Tibial nerve (tissue), 4 donors: ENCODE measurements at regions not wholly inside any gene's neighbourhood (a gene's known extent, or its start where the extent isn't known, plus 50 kb on each side); places are given as distances from the start of the nearest gene placed in this dataset.

ENCODE experiments used
- DNase-seq, 2 donors: peaks; one replicate each; pipeline ENCODE4 v3.0.0-alpha.2; 2019; ENCODE audit warnings: low spot score in 2 of 2
- H3K27ac ChIP-seq, 4 donors: fragments of 200-600 bp; sonication (generic) in 3 of 4; one replicate each; pipeline ENCODE4 v1.5.1; 2017 to 2019; ENCODE audit warnings: mild to moderate bottlenecking in 1 of 4
- H3K27me3 ChIP-seq, 2 donors: fragments of 200-600 bp; sonication (generic) in 1 of 2; one replicate each; pipeline versions ENCODE4 v1.5.1 to v1.6.0; 2017 to 2019
- H3K36me3 ChIP-seq, 3 donors: fragments of 200-600 bp; sonication (generic); one replicate each; pipeline ENCODE4 v1.5.1; 2018 to 2019
- H3K4me1 ChIP-seq, 4 donors: fragments of 200-600 bp; sonication (generic) in 3 of 4; one replicate each; pipeline ENCODE4 v1.5.1; 2017 to 2019
- H3K4me3 ChIP-seq, 4 donors: fragments of 200-600 bp; sonication (generic) in 3 of 4; one replicate each; pipeline ENCODE4 v1.5.1; 2017 to 2019; ENCODE audit warnings: mild to moderate bottlenecking in 1 of 4, moderate library complexity in 1 of 4
- H3K9me3 ChIP-seq, 4 donors: fragments of 200-600 bp; sonication (generic) in 3 of 4; one replicate each; pipeline ENCODE4 v1.5.1; 2017 to 2019
- CTCF ChIP-seq, 5 experiments: fragments of 200-600 bp in 3 of 5; fragments of 450-650 bp in 2 of 5; sonication (generic) in 3 of 5; IDR thresholded peaks; one replicate each; pipeline ENCODE4 v1.5.1; 2016 to 2019; ENCODE audit warnings: antibody characterized with exemption in 5 of 5, mild to moderate bottlenecking in 3 of 5, moderate library complexity in 2 of 5
- EP300 ChIP-seq, 2 donors: sonication (generic); formaldehyde crosslinking; IDR thresholded peaks; one replicate each; pipeline ENCODE4 v1.6.1; 2017; ENCODE audit warnings: antibody characterized with exemption in 2 of 2, mild to moderate bottlenecking in 1 of 2
- POLR2A ChIP-seq, 2 donors: fragments of 450-650 bp; IDR thresholded peaks; one replicate each; pipeline ENCODE4 v1.6.1; 2017; ENCODE audit warnings: antibody characterized with exemption in 2 of 2, mild to moderate bottlenecking in 2 of 2, moderate library complexity in 2 of 2
- WGBS, 2 donors: methylation state at CpG; one replicate each; pipeline ENCODE4 v1.1.5; 2018; 5-methylcytosine and 5-hydroxymethylcytosine counted together

- Histone ChIP-seq H3K36me3 (no peaks in the 10 kb centered on the region), H3K27ac (no peak overlapping the region), H3K27me3 (no peaks in the 10 kb centered on the region), H3K9me3 (peaks cover 0 to 10% (median 0%) of the 10 kb centered on the region in 4 donors), H3K4me3 (no peak overlapping the region), H3K4me1 (no peaks in the 10 kb centered on the region)
- 50 to 88% methylated on average over 1 of the region's 1 CpG for WGBS, 2 donors
- TF ChIP-seq EP300 (IDR thresholded peaks at IDR 0.05) (no peak), POLR2A (IDR thresholded peaks at IDR 0.05) (no peak), CTCF (IDR thresholded peaks at IDR 0.05) (no peak)
- no peak for DNase-seq
Observed at GRCh38 chr11:133738624-133739023, 106.7 kb downstream of the SPATA19 start.

GRCh38 chr11:133733631-133734030, 111.7 kb downstream of the SPATA19 start:
- no peaks in the 10 kb centered on the region for H3K36me3 ChIP-seq
- no peak overlapping the region for H3K27ac ChIP-seq
- no peak overlapping the region for H3K4me3 ChIP-seq
- no peak for TF ChIP-seq CTCF (IDR thresholded peaks at IDR 0.05)
- TF ChIP-seq EP300 (IDR thresholded peaks at IDR 0.05): no peak
- TF ChIP-seq POLR2A (IDR thresholded peaks at IDR 0.05): no peak
- DNase-seq: no peak
- H3K9me3 ChIP-seq: peaks cover 0 to 7% (median 0%) of the 10 kb centered on the region in 4 donors
- no peaks in the 10 kb centered on the region for H3K27me3 ChIP-seq
- no peaks in the 10 kb centered on the region for H3K4me1 ChIP-seq
- WGBS, 2 donors: 82 to 88% methylated on average over 6 of the region's 6 CpGs

- H3K27me3 ChIP-seq: no peaks in the 10 kb centered on the region
- WGBS, 2 donors: 82 to 89% methylated on average over 10 of the region's 10 CpGs
- no peaks in the 10 kb centered on the region for H3K4me1 ChIP-seq
- no peak for TF ChIP-seq EP300 (IDR thresholded peaks at IDR 0.05)
- DNase-seq: no peak
- H3K4me3 ChIP-seq: no peak overlapping the region
- H3K9me3 ChIP-seq: peaks cover 0 to 4% (median 0%) of the 10 kb centered on the region in 4 donors
- no peaks in the 10 kb centered on the region for H3K36me3 ChIP-seq
- H3K27ac ChIP-seq: no peak overlapping the region
Observed at GRCh38 chr11:133732109-133732674, 113.1 kb downstream of the SPATA19 start.

- 85 to 88% methylated on average over 8 of the region's 8 CpGs for WGBS, 2 donors
- TF ChIP-seq POLR2A (IDR thresholded peaks at IDR 0.05) (no peak), CTCF (IDR thresholded peaks at IDR 0.05) (no peak), EP300 (IDR thresholded peaks at IDR 0.05) (no peak)
Observed at GRCh38 chr11:133727774-133728173, 117.5 kb downstream of the SPATA19 start.

GRCh38 chr11:133726542-133726941, 118.8 kb downstream of the SPATA19 start:
- Histone ChIP-seq H3K36me3 (no peaks in the 10 kb centered on the region), H3K27me3 (no peaks in the 10 kb centered on the region), H3K27ac (no peak overlapping the region), H3K4me3 (no peak overlapping the region), H3K9me3 (no peaks in the 10 kb centered on the region), H3K4me1 (no peaks in the 10 kb centered on the region)
- 95% methylated on average over 2 of the region's 2 CpGs for WGBS, 2 donors
- no peak for TF ChIP-seq EP300 (IDR thresholded peaks at IDR 0.05)
- no peak for TF ChIP-seq POLR2A (IDR thresholded peaks at IDR 0.05)
- TF ChIP-seq CTCF (IDR thresholded peaks at IDR 0.05): no peak
- no peak for DNase-seq

More at GRCh38 chr11:133727774-133728173, 117.5 kb downstream of the SPATA19 start:
- no peaks in the 10 kb centered on the region for H3K36me3 ChIP-seq
- no peaks in the 10 kb centered on the region for H3K9me3 ChIP-seq
- H3K27me3 ChIP-seq: no peaks in the 10 kb centered on the region
- DNase-seq: no peak
- H3K4me1 ChIP-seq: no peaks in the 10 kb centered on the region
- H3K27ac ChIP-seq: no peak overlapping the region
- no peak overlapping the region for H3K4me3 ChIP-seq

GRCh38 chr11:133724116-133724515, 121.2 kb downstream of the SPATA19 start:
- DNase-seq: no peak
- H3K4me1 ChIP-seq: no peaks in the 10 kb centered on the region
- no peak overlapping the region for H3K4me3 ChIP-seq
- no peak overlapping the region for H3K27ac ChIP-seq
- H3K27me3 ChIP-seq: no peaks in the 10 kb centered on the region
- H3K9me3 ChIP-seq: no peaks in the 10 kb centered on the region
- no peaks in the 10 kb centered on the region for H3K36me3 ChIP-seq
- no peak for TF ChIP-seq CTCF (IDR thresholded peaks at IDR 0.05)
- TF ChIP-seq EP300 (IDR thresholded peaks at IDR 0.05): no peak
- TF ChIP-seq POLR2A (IDR thresholded peaks at IDR 0.05): no peak
- 54 to 62% methylated on average over 7 of the region's 7 CpGs for WGBS, 2 donors
